Gastroesophageal sphincter (tissue), 4 donors: ENCODE measurements at regions not wholly inside any gene's neighbourhood (a gene's known extent, or its start where the extent isn't known, plus 50 kb on each side); places are given as distances from the start of the nearest gene placed in this dataset.

Experiments
- ATAC-seq: fragments of 150-250 bp; one replicate; pipeline ENCODE4 v1.9.1; 2016; ENCODE audit warnings: mild to moderate bottlenecking, moderate library complexity
- H3K27ac ChIP-seq, 4 donors: fragments of 200-600 bp; sonication (generic) in 3 of 4; 1 replicate in 3 of 4; 2 replicates in 1 of 4; pipeline ENCODE4 v1.5.1; 2016 to 2019
- H3K27me3 ChIP-seq: fragments of 200-600 bp; sonication (generic); one replicate; pipeline ENCODE4 v1.5.1; 2019
- H3K36me3 ChIP-seq, 2 donors: fragments of 200-600 bp; sonication (generic); one replicate each; pipeline ENCODE4 v1.5.1; 2019; ENCODE audit warnings: control low read depth in 1 of 2
- H3K4me1 ChIP-seq, 3 donors: fragments of 200-600 bp; sonication (generic); 1 replicate in 2 of 3; 2 replicates in 1 of 3; pipeline ENCODE4 v1.5.1; 2016 to 2019; ENCODE audit warnings: control low read depth in 2 of 3
- H3K4me3 ChIP-seq, 2 donors: fragments of 200-600 bp; sonication (generic); one replicate each; pipeline ENCODE4 v1.5.1; 2019; ENCODE audit warnings: mild to moderate bottlenecking in 1 of 2, moderate library complexity in 1 of 2
- H3K9me3 ChIP-seq, 3 donors: fragments of 200-600 bp; sonication (generic); one replicate each; pipeline ENCODE4 v1.5.1; 2017 to 2019; ENCODE audit warnings: control low read depth in 2 of 3
- EP300 ChIP-seq: sonication (generic); formaldehyde crosslinking; IDR thresholded peaks from one replicate; pipeline ENCODE4 v1.6.1; 2017; ENCODE audit warnings: antibody characterized with exemption, mild to moderate bottlenecking
- POLR2A ChIP-seq, 2 donors: fragments of 450-650 bp; IDR thresholded peaks; one replicate each; pipeline ENCODE4 v1.6.1; 2017; ENCODE audit warnings: antibody characterized with exemption in 2 of 2, mild to moderate bottlenecking in 2 of 2, moderate library complexity in 1 of 2
- POLR2AphosphoS5 ChIP-seq: sonication (generic); formaldehyde crosslinking; IDR thresholded peaks from one replicate; pipeline ENCODE4 v1.6.1; 2017; ENCODE audit warnings: antibody characterized with exemption
- WGBS, 2 donors: methylation state at CpG; one replicate each; pipeline ENCODE4 v1.1.5; 2018; ENCODE audit warnings: low coverage in 1 of 2; 5-methylcytosine and 5-hydroxymethylcytosine counted together
- TF ChIP-seq, protein P1 (sequence below), 4 experiments: fragments of 200-600 bp in 2 of 4; fragments of 450-650 bp in 2 of 4; sonication (generic) in 1 of 4; IDR thresholded peaks; one replicate each; pipeline ENCODE4 v1.5.1; 2017 to 2019; ENCODE audit warnings: antibody characterized with exemption in 4 of 4, mild to moderate bottlenecking in 2 of 4, moderate library complexity in 2 of 4

DNA sequence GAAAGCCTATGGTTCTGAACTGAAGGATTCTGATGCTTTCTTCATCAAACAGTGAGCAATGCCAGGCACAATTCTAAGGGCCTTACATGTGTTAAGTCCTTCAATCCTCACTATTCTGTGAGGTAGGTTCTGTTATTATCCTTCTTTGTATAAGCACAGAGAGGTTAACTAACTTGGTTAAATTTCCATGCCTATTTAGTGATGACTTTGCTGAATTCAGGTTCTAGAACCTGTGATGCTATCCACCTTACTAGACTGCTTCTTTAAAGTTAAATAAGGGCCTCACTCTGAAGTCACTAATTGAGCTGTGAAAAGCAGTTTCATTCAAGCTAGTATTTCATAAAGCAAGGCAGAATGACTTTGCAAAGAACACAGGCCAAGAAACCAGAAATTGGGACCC is 138.9 kb upstream of the PARP11 start:
- H3K9me3 ChIP-seq = no peaks in the 10 kb centered on the region
- no peak for TF ChIP-seq POLR2AphosphoS5
- TF ChIP-seq EP300 = no peak
- TF ChIP-seq, protein P1, sequence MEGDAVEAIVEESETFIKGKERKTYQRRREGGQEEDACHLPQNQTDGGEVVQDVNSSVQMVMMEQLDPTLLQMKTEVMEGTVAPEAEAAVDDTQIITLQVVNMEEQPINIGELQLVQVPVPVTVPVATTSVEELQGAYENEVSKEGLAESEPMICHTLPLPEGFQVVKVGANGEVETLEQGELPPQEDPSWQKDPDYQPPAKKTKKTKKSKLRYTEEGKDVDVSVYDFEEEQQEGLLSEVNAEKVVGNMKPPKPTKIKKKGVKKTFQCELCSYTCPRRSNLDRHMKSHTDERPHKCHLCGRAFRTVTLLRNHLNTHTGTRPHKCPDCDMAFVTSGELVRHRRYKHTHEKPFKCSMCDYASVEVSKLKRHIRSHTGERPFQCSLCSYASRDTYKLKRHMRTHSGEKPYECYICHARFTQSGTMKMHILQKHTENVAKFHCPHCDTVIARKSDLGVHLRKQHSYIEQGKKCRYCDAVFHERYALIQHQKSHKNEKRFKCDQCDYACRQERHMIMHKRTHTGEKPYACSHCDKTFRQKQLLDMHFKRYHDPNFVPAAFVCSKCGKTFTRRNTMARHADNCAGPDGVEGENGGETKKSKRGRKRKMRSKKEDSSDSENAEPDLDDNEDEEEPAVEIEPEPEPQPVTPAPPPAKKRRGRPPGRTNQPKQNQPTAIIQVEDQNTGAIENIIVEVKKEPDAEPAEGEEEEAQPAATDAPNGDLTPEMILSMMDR (IDR thresholded peaks at IDR 0.05) = no peak
- no peak for TF ChIP-seq POLR2A (IDR thresholded peaks at IDR 0.05)
- no peaks in the 10 kb centered on the region for H3K36me3 ChIP-seq
- no peak overlapping the region for H3K27ac ChIP-seq
- no peaks in the 10 kb centered on the region for H3K27me3 ChIP-seq
- no peak overlapping the region for H3K4me3 ChIP-seq
- no peak for ATAC-seq
- H3K4me1 ChIP-seq = no peaks in the 10 kb centered on the region

DNA sequence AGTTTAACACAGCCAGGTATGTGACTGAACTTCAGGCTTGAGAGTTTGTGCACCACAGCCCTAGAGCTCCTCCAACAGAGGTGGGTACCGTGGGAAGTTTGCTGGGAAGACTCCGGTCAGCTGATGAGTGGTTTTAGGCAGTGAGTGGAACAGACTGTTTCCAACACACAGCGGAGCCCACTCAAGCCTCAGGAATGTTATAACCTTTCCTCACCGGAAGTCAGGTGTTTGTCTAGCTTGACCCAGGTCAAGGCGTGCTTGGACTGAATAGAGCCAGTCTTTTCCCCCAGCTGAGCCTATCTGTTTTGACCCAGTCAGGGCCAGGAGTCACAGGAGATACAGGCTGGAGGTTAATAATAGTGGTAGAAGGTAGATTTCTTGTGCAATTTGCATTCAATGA is 138.4 kb upstream of the PARP11 start:
- no CpG with 5 or more reads among the region's 5 CpGs for WGBS, 2 donors
- Histone ChIP-seq H3K27ac (no peak overlapping the region), H3K4me3 (no peak overlapping the region), H3K27me3 (no peaks in the 10 kb centered on the region), H3K36me3 (no peaks in the 10 kb centered on the region), H3K4me1 (no peaks in the 10 kb centered on the region), H3K9me3 (no peaks in the 10 kb centered on the region)
- no peak for ATAC-seq
- TF ChIP-seq POLR2A (IDR thresholded peaks at IDR 0.05) (no peak), POLR2AphosphoS5 (no peak), EP300 (no peak)
- TF ChIP-seq, protein P1 (IDR thresholded peaks at IDR 0.05) = no peak

DNA sequence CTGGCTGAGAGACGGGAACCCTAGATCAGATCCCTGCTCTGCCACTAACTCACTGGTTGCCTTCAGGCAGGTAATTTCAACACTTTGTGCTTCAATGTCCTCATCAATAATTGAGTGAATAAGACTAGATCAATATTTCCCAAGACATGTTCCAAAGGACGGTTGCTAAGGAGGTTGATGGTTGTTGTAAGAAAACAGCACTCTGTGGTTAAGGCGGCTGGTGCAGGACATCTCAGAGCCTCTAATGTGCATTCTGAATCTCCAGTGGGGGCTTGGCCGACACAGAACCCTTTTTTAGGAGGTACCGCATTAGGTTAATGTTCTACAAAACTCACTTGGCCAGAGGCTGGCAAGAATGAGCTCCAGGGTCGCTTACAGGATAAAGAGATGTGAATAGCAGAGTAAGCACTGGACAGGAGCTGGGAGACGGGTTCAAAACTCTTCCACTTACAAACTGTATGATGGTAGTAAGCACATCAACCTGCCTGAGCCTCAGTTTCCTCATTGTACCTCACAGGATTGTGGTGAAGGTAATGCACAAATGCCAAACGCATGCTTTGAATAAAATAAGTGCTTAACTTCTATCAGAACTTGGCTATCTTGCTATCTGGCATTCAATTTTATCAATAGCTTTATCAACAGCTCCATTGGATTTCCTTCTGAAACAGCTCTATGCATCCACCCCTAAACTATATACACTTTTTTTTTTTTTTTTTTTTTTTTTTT is 136.9 kb upstream of the PARP11 start:
- no peak overlapping the region for H3K4me3 ChIP-seq
- no peaks in the 10 kb centered on the region for H3K4me1 ChIP-seq
- H3K27ac ChIP-seq = no peak overlapping the region
- TF ChIP-seq POLR2AphosphoS5 (no peak), POLR2A (IDR thresholded peaks at IDR 0.05) (no peak)
- no peaks in the 10 kb centered on the region for H3K27me3 ChIP-seq
- H3K9me3 ChIP-seq = no peaks in the 10 kb centered on the region
- H3K36me3 ChIP-seq = no peaks in the 10 kb centered on the region
- ATAC-seq = no peak
- 76 to 88% methylated on average over 7 to 8 of the region's 8 CpGs for WGBS, 2 donors

DNA sequence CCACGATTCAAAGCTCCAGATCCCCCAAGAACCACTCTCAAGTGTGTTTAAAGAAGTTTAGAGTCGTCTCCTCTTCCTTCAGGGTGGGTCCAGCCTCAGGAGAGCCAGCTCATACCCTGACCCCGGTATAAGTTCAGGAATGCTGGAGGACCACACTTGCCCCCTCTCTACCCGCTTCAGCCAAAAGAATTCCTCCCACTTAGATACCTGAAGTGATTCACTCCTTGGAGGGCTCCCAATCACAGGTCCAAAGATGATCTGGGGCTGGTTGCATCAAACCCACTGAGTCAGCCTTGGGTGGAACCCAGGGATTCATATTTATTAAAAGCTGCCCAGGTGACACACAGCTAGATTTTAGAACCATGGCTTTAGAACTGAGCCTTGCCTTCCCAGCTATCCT is 133.5 kb upstream of the PARP11 start:
- Histone ChIP-seq H3K36me3 (no peaks in the 10 kb centered on the region), H3K27me3 (no peaks in the 10 kb centered on the region), H3K4me3 (no peak overlapping the region), H3K9me3 (no peaks in the 10 kb centered on the region), H3K27ac (no peak overlapping the region), H3K4me1 (no peaks in the 10 kb centered on the region)
- 87% methylated on average over 3 of the region's 4 CpGs; no CpG with 5 or more reads in 1 of the 2 donors for WGBS, 2 donors
- ATAC-seq = no peak
- TF ChIP-seq, protein P1 (IDR thresholded peaks at IDR 0.05) = no peak
- TF ChIP-seq POLR2AphosphoS5 = no peak
- TF ChIP-seq POLR2A (IDR thresholded peaks at IDR 0.05) = no peak
- no peak for TF ChIP-seq EP300

DNA sequence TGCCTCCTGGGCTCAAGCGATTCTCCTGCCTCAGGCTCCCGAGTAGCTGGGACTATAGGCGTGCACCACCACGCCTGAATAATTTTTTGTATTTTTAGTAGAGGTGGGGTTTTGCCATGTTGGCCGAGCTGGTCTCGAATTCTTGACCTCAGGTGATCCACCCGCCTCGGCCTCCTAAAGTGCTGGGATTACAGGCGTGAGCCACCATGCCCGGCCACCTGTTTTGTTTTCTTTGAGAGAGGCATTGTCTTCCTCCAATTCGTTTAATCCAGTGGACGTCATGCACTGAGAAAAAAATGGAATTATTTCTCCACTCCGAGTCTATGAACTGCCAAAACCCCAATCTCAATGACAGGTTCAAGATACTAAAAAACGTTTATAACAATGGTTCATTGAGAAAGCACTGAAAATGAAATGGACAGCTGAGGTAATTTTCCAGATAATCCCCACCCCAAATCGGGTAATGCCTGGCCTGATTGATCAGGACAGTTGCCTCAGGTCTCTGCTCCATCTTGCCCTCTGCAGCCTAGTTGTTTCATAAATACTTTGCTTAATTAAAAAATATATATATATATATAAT is 132.7 kb upstream of the PARP11 start:
- TF ChIP-seq POLR2AphosphoS5 (no peak), POLR2A (IDR thresholded peaks at IDR 0.05) (no peak), EP300 (no peak)
- TF ChIP-seq, protein P1 (IDR thresholded peaks at IDR 0.05) = no peak
- no peaks in the 10 kb centered on the region for H3K9me3 ChIP-seq
- H3K4me1 ChIP-seq = no peaks in the 10 kb centered on the region
- 79 to 80% methylated on average over 11 to 12 of the region's 15 CpGs for WGBS, 2 donors
- H3K4me3 ChIP-seq = no peak overlapping the region
- no peak for ATAC-seq
- no peaks in the 10 kb centered on the region for H3K27me3 ChIP-seq
- no peak overlapping the region for H3K27ac ChIP-seq
- H3K36me3 ChIP-seq = no peaks in the 10 kb centered on the region
